Inflammatory macrophage treated with lipopolysaccharide for 4 hours (primary cell): ENCODE measurements at regions not wholly inside any gene's neighbourhood (a gene's known extent, or its start where the extent isn't known, plus 50 kb on each side); places are given as distances from the start of the nearest gene placed in this dataset.

Experiments
- DNase-seq: peaks from one replicate; pipeline ENCODE4 v3.0.0-alpha.2; 2020

- no peak for DNase-seq
These were observed 161.5 kb downstream of the NUAK1 start for GRCh38 chr12:105977236-105977635.

DNA sequence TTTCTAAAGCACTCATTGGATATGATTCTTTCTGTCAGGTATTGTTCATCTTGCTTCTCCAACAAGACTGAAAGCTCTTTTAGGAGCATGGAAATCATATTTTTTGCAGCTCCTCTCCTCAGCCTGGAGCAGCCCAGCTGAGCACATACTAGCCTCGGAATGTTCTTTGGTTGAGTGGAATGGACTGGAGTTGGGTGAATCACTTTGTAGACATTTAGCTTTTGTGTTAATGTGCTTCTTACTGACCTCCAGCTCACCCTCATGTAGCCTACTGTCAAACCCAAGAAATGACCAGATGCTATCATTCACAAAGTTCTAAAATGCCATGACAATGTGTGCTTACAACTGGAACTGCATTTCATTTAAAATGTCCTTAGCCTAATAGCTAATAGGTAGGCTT, 161.1 kb downstream of the NUAK1 start:
- no peak for DNase-seq

- no peak for DNase-seq
These were observed 160.5 kb downstream of the NUAK1 start for GRCh38 chr12:105978276-105978675.

DNA sequence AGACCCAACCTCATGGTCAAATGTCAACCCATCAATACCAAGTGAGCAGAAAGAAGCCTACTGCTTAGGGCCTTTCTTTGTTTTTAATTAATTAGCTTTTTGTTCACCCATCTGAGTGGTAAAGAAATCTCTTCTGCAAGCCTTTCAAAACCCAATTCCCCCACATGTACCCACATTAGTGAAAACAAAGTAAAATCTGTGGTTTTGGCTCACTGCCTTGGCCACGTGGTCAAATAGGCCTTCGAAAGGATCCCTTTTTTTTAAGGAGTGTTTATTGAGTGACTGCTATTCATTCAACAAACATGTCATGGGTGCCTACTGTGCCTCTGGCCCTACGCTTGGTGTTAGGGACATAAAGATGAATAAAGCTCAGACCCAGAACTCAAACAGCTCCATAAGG, 160.1 kb downstream of the NUAK1 start:
- DNase-seq, result no peak

DNA sequence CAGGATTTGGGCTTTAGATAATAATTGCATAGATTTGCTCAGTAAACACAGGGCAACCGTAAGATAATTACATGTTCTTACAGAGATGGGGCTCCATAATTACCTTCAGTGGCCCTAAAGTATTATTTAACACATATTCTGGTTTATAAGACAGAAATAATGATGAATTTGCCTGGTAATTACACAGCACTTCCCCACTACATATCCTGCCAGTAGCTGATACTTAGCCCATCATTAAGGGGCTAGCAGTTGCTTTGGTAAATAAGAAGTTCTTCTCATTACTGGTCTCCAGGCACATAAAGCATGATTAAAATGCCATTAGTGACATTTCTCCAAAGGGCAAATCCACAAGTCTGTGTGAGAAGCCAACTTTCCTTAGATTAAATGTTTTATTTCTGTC, 158.7 kb downstream of the NUAK1 start:
- DNase-seq, result no peak

- no peak for DNase-seq
These were observed 158.2 kb downstream of the NUAK1 start for GRCh38 chr12:105980533-105980932.

GRCh38 chr12:105982022-105982421, 156.7 kb downstream of the NUAK1 start:
- no peak for DNase-seq

DNA sequence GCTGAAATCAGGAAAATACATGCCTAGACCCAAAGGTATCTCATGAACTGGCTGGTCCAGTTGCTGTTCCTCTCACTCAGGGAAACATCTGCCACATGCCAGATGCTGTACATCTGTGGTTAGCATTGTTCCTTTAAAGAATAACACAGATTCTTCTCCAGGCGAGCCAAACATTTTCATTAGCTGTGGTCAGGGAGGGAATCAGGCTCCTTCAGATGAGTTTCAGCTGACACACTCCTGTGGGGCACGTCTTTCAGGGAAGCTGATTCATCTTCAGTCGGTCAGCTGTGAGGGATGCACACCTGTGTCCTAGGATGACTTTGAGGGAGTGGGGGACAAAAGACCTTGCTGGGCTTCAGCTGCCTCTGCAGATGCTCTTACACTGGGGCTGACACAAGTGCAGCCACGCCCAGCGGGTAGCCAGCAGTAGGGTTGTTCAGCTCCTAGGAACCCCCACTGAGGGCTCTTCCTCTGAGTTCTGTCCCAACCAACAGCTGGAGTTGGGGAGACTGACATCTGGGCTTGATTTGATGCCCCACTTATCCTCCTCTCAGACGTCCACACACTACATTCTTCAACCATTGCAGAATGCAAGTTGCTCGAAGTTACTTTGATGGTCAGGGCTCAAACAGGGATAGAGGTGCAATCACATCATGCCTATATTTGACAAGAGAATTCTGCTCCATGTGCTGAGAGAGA, 155.0 kb downstream of the NUAK1 start:
- DNase-seq, result no peak

- no peak for DNase-seq
These were observed 153.4 kb downstream of the NUAK1 start for GRCh38 chr12:105985383-105985782.

DNA sequence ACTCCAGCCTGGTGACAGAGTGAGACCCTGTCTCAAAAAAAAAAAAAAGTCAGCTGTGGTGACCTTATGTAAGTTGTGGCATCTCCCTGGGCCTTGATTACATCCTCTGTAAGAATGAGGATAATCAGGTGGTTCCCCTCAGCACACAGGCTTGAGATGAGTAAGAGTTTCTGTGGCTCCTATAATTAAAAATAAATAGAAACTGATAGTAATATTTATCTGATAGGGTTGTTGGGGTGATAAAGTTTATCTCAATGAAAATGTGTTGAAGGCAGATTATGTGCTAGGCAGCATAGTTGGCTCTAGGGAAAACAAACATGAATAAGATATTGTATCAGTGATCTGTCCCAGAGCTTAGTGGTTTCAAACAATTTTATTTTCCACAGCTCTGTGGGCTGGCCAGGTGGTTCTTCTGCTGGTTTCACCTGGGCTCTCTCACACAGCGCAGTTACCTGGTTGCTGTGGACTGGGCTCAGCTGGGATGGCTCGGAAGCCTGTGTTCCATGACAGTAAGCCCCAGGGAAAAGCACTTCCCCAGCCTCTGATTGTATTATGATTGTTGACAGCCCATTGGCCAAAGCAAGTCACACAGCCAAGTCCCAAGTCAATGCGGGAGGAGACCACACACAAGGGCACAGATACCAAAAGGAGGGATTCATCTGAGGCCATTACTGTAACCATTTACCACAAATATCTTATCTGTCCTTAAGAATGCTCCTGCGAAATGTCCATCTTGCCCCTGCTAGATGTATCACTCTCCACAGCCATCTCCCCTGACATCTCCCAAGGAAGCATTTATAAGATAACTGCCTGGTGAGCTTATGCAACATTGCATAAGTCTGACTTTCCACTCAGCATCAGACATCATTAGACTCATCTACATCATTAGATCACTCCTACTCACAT, 151.7 kb downstream of the NUAK1 start:
- no peak for DNase-seq

- no peak for DNase-seq
These were observed 151.1 kb downstream of the NUAK1 start for GRCh38 chr12:105987685-105988035.

GRCh38 chr12:105992849-105993740, 145.7 kb downstream of the NUAK1 start:
- no peak for DNase-seq

- DNase-seq, result no peak
These were observed 144.8 kb downstream of the NUAK1 start for GRCh38 chr12:105993766-105994555.

- DNase-seq, result no peak
These were observed 142.8 kb downstream of the NUAK1 start for GRCh38 chr12:105995961-105996431.

DNA sequence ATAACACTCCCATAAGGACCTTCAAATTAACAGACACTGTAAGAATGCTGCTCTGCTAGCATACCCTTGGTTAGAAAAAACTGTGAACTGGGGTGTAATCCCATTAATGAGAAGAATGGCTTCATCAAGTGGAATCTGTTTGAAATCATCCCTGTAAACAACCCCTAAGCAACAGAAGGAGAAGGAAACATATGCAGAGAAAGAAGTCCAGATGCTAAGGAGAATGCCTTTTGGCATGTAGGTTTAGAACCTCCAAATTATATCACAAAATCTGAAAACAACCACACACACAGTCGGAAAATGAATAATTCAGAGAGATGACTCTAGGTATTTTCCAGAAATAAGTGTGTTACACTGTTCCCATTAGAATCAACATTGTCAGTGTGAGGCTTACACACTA, 140.2 kb downstream of the NUAK1 start:
- DNase-seq, result no peak

- no peak for DNase-seq
These were observed 138.2 kb downstream of the NUAK1 start for GRCh38 chr12:106000382-106001104.

DNA sequence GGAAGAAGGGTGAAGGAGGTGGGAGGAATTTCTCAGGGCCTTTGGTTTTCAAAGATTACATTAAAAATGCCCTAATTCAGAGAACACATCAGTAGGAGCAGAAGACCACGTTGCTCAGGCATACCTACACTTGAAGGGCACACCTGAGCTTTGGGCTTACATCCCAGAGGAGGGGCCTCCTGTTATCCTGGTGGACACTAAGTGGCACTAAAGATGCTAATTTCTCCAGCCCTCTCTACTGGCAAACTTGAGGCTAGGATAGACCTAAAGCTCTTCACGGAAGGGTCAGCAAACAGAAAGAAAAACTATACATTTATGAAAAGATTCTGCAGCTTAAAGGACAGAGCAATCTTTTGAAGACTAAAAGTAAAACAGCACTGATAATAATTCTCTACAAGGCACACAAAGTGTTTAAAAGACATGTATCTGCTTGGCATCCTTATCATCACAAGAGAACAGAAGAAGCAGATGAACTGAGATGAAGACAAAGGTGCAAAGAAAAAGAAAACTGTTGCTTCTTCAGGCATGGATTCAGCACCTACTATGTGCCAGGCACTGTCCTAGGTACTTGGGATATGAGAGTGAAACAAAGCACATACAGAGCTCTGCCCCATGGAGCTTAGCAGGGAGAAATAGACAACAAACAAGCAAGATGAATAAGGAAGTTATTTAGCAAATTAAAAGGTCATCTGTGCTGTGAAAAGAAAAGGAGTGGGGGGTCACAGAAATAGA, 137.5 kb downstream of the NUAK1 start:
- no peak for DNase-seq

GRCh38 chr12:106001837-106002218, 136.9 kb downstream of the NUAK1 start:
- no peak for DNase-seq

GRCh38 chr12:106003297-106003696, 135.5 kb downstream of the NUAK1 start:
- no peak for DNase-seq

DNA sequence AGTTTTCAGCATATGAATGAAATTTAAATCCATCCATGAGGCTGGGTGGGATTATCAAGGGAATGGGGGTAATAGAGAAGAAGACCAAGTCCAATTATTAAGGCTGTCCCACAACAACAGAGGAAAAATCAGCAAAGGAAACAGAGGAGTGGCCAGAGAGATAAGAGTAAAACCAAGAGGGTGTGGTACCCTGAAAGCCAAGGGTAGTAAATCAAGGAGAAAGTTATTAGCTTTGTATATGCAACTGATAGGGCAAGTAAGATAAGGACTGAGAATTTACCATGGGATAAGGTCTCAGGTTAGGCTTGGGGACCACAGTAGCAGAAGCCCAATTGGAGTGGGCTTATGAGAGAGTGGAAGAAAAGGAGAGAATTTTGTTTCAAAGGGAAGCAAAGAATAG, 134.5 kb downstream of the NUAK1 start:
- no peak for DNase-seq

- no peak for DNase-seq
These were observed 132.4 kb downstream of the NUAK1 start for GRCh38 chr12:106006382-106006781.
